ENCODE measurements at regions not wholly inside any gene's neighbourhood (a gene's known extent, or its start where the extent isn't known, plus 50 kb on each side); places are given as distances from the start of the nearest gene placed in this dataset.
"Not testable (repeated sequence)": the region's sequence is repeated elsewhere in the genome, so short reads cannot be mapped to it uniquely, and the experiment has no call there.

DNA sequence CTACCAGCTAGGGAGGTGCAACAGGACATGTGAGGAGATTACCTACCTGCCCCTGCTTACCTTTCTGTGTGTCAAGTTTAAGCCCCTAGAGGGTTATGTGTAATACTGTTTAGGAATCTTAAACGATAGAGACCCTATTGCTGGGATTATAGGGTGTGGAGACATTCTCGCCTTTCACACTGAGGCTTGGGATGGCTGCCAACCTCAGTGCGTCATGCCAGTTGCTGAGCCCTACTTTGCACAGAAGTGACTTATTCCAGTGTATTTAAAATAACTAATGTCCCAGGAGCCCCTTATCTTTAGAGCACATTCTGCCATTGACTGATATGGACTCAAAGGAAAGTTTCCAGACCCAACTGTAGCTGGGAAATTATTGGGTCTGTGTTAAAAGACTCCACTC, 76.6 kb upstream of the XPA start:
- 85% methylated on average over 3 of the region's 3 CpGs for WGBS (ENCODE audit: insufficient coverage)
- Histone ChIP-seq H3K27ac (ENCODE audit: low read length) (no peak overlapping the region), H3K9me3 (ENCODE audit: control insufficient read depth, insufficient read depth, low read length) (no peaks in the 10 kb centered on the region), H3K4me3 (ENCODE audit: low read length) (no peak overlapping the region), H3K27me3 (ENCODE audit: control insufficient read depth, insufficient read depth, low read length) (no peaks in the 10 kb centered on the region), H3K4me1 (ENCODE audit: control insufficient read depth, insufficient read depth, low read length) (no peaks in the 10 kb centered on the region), H3K36me3 (ENCODE audit: control insufficient read depth, insufficient read depth, low read length) (no peaks in the 10 kb centered on the region)
- no peaks in the 10 kb centered on the region for H3K36me3 Mint-ChIP-seq
- H3K4me1 Mint-ChIP-seq = no peaks in the 10 kb centered on the region
- peaks cover 23 to 28% of the 10 kb centered on the region in 2 donors for H3K27me3 Mint-ChIP-seq (ENCODE audit: low read depth in 2 of 2)
- ATAC-seq (no peak), DNase-seq (no peak)
- intact Hi-C loops (cut with micrococcal nuclease) = no loop called here
- TF ChIP-seq, protein P1, sequence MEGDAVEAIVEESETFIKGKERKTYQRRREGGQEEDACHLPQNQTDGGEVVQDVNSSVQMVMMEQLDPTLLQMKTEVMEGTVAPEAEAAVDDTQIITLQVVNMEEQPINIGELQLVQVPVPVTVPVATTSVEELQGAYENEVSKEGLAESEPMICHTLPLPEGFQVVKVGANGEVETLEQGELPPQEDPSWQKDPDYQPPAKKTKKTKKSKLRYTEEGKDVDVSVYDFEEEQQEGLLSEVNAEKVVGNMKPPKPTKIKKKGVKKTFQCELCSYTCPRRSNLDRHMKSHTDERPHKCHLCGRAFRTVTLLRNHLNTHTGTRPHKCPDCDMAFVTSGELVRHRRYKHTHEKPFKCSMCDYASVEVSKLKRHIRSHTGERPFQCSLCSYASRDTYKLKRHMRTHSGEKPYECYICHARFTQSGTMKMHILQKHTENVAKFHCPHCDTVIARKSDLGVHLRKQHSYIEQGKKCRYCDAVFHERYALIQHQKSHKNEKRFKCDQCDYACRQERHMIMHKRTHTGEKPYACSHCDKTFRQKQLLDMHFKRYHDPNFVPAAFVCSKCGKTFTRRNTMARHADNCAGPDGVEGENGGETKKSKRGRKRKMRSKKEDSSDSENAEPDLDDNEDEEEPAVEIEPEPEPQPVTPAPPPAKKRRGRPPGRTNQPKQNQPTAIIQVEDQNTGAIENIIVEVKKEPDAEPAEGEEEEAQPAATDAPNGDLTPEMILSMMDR (IDR thresholded peaks at IDR 0.05) = no peak
- no peaks in the 10 kb centered on the region for H3K9me3 Mint-ChIP-seq
- no peak overlapping the region for H3K4me3 Mint-ChIP-seq
- H3K27ac Mint-ChIP-seq = no peak overlapping the region

DNA sequence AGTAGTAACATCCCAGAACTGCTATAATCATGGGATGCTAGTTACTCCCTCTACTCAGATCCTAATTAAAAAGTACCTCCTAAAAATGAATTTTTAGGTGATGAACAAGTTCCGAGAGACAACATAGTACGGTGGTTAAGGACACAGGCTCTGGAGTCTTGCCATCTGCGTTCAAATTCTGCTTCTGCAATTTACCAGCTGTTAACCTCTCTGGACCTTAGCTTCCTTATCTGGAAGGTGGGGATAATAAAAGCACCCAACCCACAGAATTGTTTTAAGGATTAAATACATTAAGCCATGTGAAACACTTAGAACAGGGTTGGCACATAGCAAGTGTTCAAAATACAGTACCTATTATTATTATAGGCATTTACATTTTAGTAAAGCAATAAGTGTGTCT, 77.5 kb upstream of the XPA start:
- ATAC-seq = no peak
- Mint-ChIP-seq H3K27me3 (ENCODE audit: low read depth in 2 of 2) (peaks cover 17 to 24% of the 10 kb centered on the region in 2 donors), H3K4me3 (no peak overlapping the region), H3K36me3 (no peaks in the 10 kb centered on the region), H3K9me3 (peaks cover 0 to 2% of the 10 kb centered on the region in 2 donors), H3K4me1 (no peaks in the 10 kb centered on the region), H3K27ac (no peak overlapping the region)
- Histone ChIP-seq H3K4me3 (ENCODE audit: low read length) (no peak overlapping the region), H3K36me3 (ENCODE audit: control insufficient read depth, insufficient read depth, low read length) (no peaks in the 10 kb centered on the region), H3K9me3 (ENCODE audit: control insufficient read depth, insufficient read depth, low read length) (peaks cover 2% of the 10 kb centered on the region), H3K27me3 (ENCODE audit: control insufficient read depth, insufficient read depth, low read length) (no peaks in the 10 kb centered on the region), H3K27ac (ENCODE audit: low read length) (no peak overlapping the region), H3K4me1 (ENCODE audit: control insufficient read depth, insufficient read depth, low read length) (no peaks in the 10 kb centered on the region)
- 88% methylated on average over 3 of the region's 3 CpGs for WGBS (ENCODE audit: insufficient coverage)
- intact Hi-C loops (cut with micrococcal nuclease) = no loop called here
- TF ChIP-seq, protein P1 (IDR thresholded peaks at IDR 0.05) = no peak
- DNase-seq = no peak

DNA sequence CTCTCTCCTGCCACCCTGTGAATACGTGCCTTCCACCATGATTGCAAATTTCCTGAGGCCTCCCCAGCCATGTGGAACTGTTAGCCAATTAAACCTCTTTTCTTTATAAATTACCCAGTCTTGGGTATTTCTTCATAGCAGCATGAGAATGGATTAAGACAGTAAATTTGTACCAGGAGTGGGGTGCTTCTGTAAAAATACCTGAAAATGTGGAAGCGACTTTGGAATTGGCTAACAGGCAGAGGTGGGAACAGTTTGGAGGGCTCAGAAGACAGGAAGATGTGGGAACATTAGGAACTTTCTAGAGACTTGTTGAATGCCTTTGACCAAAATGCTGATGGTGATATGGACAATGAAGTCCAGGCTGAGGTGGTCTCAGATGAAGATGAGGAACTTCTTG, 74.3 kb upstream of the FOXE1 start:
- ATAC-seq; H3K4me3 ChIP-seq (ENCODE audit: low read length); H3K27ac ChIP-seq (ENCODE audit: low read length); H3K36me3 Mint-ChIP-seq; intact Hi-C loops (cut with micrococcal nuclease); H3K27me3 ChIP-seq (ENCODE audit: control insufficient read depth, insufficient read depth, low read length); H3K36me3 ChIP-seq (ENCODE audit: control insufficient read depth, insufficient read depth, low read length); H3K4me3 Mint-ChIP-seq; H3K4me1 ChIP-seq (ENCODE audit: control insufficient read depth, insufficient read depth, low read length); H3K9me3 Mint-ChIP-seq; H3K9me3 ChIP-seq (ENCODE audit: control insufficient read depth, insufficient read depth, low read length); H3K27ac Mint-ChIP-seq; DNase-seq; H3K4me1 Mint-ChIP-seq: not testable (repeated sequence)
- WGBS (ENCODE audit: insufficient coverage) = 86% methylated on average over 2 of the region's 2 CpGs
- H3K27me3 Mint-ChIP-seq (ENCODE audit: low read depth in 2 of 2) = peaks cover 24 to 39% of the 10 kb centered on the region in 2 donors

DNA sequence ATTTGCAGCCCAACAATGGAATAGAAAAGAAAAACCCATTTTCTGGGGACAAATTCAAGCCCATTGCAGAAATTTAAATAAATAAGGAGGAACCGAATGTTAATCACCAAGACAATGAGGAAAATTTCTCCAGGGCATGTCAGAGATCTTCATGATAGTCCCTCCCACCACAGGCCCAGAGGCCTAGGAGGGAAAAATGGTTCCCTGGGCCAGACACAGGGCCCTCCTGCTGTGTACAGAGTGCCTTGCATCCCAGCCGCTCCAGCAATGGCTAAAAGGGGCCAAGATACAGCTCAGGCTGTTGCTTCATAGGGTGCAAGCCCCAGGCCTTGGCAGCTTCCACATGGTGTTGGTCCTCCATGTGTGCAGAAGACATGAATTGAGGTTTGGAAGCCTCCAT, 73.4 kb upstream of the FOXE1 start:
- H3K36me3 ChIP-seq (ENCODE audit: control insufficient read depth, insufficient read depth, low read length) = no peaks in the 10 kb centered on the region
- Mint-ChIP-seq H3K4me1 (no peaks in the 10 kb centered on the region), H3K4me3 (no peak overlapping the region), H3K27me3 (ENCODE audit: low read depth in 2 of 2) (peaks cover 19 to 39% of the 10 kb centered on the region in 2 donors), H3K27ac (no peak overlapping the region), H3K9me3 (peaks cover 0 to 2% of the 10 kb centered on the region in 2 donors), H3K36me3 (no peaks in the 10 kb centered on the region)
- no peak for DNase-seq
- H3K27me3 ChIP-seq (ENCODE audit: control insufficient read depth, insufficient read depth, low read length) = no peaks in the 10 kb centered on the region
- H3K9me3 ChIP-seq (ENCODE audit: control insufficient read depth, insufficient read depth, low read length) = peaks cover 3% of the 10 kb centered on the region
- WGBS (ENCODE audit: insufficient coverage) = 96% methylated on average over 2 of the region's 2 CpGs
- H3K4me1 ChIP-seq (ENCODE audit: control insufficient read depth, insufficient read depth, low read length) = no peaks in the 10 kb centered on the region
- TF ChIP-seq, protein P1 (IDR thresholded peaks at IDR 0.05) = no peak
- H3K4me3 ChIP-seq (ENCODE audit: low read length) = no peak overlapping the region
- no peak for ATAC-seq
- H3K27ac ChIP-seq (ENCODE audit: low read length) = no peak overlapping the region
- intact Hi-C loops (cut with micrococcal nuclease) = no loop called here

Data from natural killer cell (primary cell).